Stimulated activated CD8-positive, alpha-beta memory T cell treated with anti-CD3 and anti-CD28 coated beads, Interleukin-15, amount 100 ng/mL, for 48 hours (primary cell): ENCODE measurements at regions not wholly inside any gene's neighbourhood (a gene's known extent, or its start where the extent isn't known, plus 50 kb on each side); places are given as distances from the start of the nearest gene placed in this dataset.
"Not testable (repeated sequence)": the region's sequence is repeated elsewhere in the genome, so short reads cannot be mapped to it uniquely, and the experiment has no call there.

Experiments used
- DNase-seq, 2 donors: peaks; one replicate each; pipeline ENCODE4 v3.0.0-alpha.2; 2020; ENCODE audit warnings: low read depth in 2 of 2

GRCh38 chr2:160792837-160793236, 299.2 kb upstream of the RBMS1 start:
- no peak for DNase-seq

- DNase-seq = no peak
Measured at GRCh38 chr2:160794926-160795325, 301.3 kb upstream of the RBMS1 start.

- no peak for DNase-seq
Measured at GRCh38 chr2:160803881-160804280, 310.3 kb upstream of the RBMS1 start.

- DNase-seq = no peak
Measured at GRCh38 chr2:160810406-160810805, 316.8 kb upstream of the RBMS1 start.

- no peak for DNase-seq
Measured at GRCh38 chr2:160812830-160813505, 319.4 kb upstream of the RBMS1 start.

GRCh38 chr2:160813506-160813858, 319.9 kb upstream of the RBMS1 start:
- DNase-seq = no peak

GRCh38 chr2:160816916-160817499, 323.4 kb upstream of the RBMS1 start:
- DNase-seq = no peak

- DNase-seq = no peak
Measured at GRCh38 chr2:160820691-160821090, 327.1 kb upstream of the RBMS1 start.

GRCh38 chr2:160822006-160822405, 328.4 kb upstream of the RBMS1 start:
- no peak for DNase-seq

GRCh38 chr2:160825433-160825832, 331.8 kb upstream of the RBMS1 start:
- DNase-seq = no peak

- DNase-seq = no peak
Measured at GRCh38 chr2:160826496-160826895, 332.9 kb upstream of the RBMS1 start.

GRCh38 chr2:160828076-160828475, 332.2 kb upstream of the TANK start:
- no peak for DNase-seq

GRCh38 chr2:160832381-160832780, 327.8 kb upstream of the TANK start:
- DNase-seq = not testable (repeated sequence)

- DNase-seq = no peak
Measured at GRCh38 chr2:160835166-160835565, 325.1 kb upstream of the TANK start.

- DNase-seq = no peak
Measured at GRCh38 chr2:160836755-160837154, 323.5 kb upstream of the TANK start.

- no peak for DNase-seq
Measured at GRCh38 chr2:160837416-160837815, 322.8 kb upstream of the TANK start.

- DNase-seq = no peak
Measured at GRCh38 chr2:160838147-160838546, 322.1 kb upstream of the TANK start.

GRCh38 chr2:160838691-160839090, 321.5 kb upstream of the TANK start:
- no peak for DNase-seq

GRCh38 chr2:160842286-160842685, 317.9 kb upstream of the TANK start:
- DNase-seq = no peak

GRCh38 chr2:160859096-160859495, 301.1 kb upstream of the TANK start:
- no peak for DNase-seq

- no peak for DNase-seq
Measured at GRCh38 chr2:160862226-160862625, 298.0 kb upstream of the TANK start.

- DNase-seq = no peak
Measured at GRCh38 chr2:160868891-160869290, 291.3 kb upstream of the TANK start.

- DNase-seq = no peak
Measured at GRCh38 chr2:160869411-160869810, 290.8 kb upstream of the TANK start.
